Psoas muscle (tissue), 7 donors: ENCODE measurements at regions not wholly inside any gene's neighbourhood (a gene's known extent, or its start where the extent isn't known, plus 50 kb on each side); places are given as distances from the start of the nearest gene placed in this dataset.

ENCODE experiments used
- ATAC-seq, 4 donors: fragments of 200-7000 bp; cut with Tn5 transposase; one replicate each; pipeline ENCODE4 v1.9.1; 2020; ENCODE audit warnings: moderate library complexity in 3 of 4, mild to moderate bottlenecking in 2 of 4
- DNase-seq, 2 donors: peaks; one replicate each; pipeline ENCODE4 v3.0.0-alpha.2; 2020
- H3K27ac ChIP-seq: fragments of 200-600 bp; one replicate; pipeline ENCODE4 v1.8.0; 2022
- H3K27me3 ChIP-seq, 3 donors: fragments of 200-600 bp in 1 of 3; one replicate each; pipeline versions ENCODE4 v1.6.1 to v1.8.0; 2013 to 2022; ENCODE audit warnings: low read length in 2 of 3, mild to moderate bottlenecking in 2 of 3, moderate library complexity in 1 of 3; ENCODE audit not compliant: insufficient read depth in 3 of 3
- H3K36me3 ChIP-seq, 2 donors: fragments of 200-600 bp in 1 of 2; one replicate each; pipeline versions ENCODE4 v1.6.1 to v1.8.0; 2013 to 2022; ENCODE audit warnings: low read depth in 1 of 2, mild to moderate bottlenecking in 1 of 2, moderate library complexity in 1 of 2; ENCODE audit not compliant: insufficient read depth in 1 of 2
- H3K4me1 ChIP-seq: fragments of 200-600 bp; one replicate; pipeline ENCODE4 v1.8.0; 2022
- H3K4me3 ChIP-seq: fragments of 200-600 bp; one replicate; pipeline ENCODE4 v1.8.0; 2022; ENCODE audit warnings: mild to moderate bottlenecking
- H3K9me3 ChIP-seq: fragments of 200-600 bp; one replicate; pipeline ENCODE4 v1.8.0; 2022
- CTCF ChIP-seq: fragments of 200-600 bp; IDR thresholded peaks from one replicate; pipeline ENCODE4 v1.8.0; 2022; ENCODE audit warnings: antibody characterized with exemption
- WGBS, 3 donors: extraction: QIAGEN DNeasy Blood & Tissue Kit; methylation state at CpG; one replicate each; pipeline versions ENCODE4 v1.1.6 to v1.1.7; 2013; 5-methylcytosine and 5-hydroxymethylcytosine counted together
- intact Hi-C, 2 donors: fragments of 100-400 bp; cut with DNase I; formaldehyde crosslinking; loops; one replicate each; pipeline versions ENCODE4 v1.11.0 to v1.14.2; 2022
- donor health status: healthy with polysubstance abuse.
- donor health status: DM: no; HTN: no; CAD: no; lungs with moderate emphysema.
- donor health status: Bipolar disorder and iron deficiency.
- donor health status: healthy.
- donor health status: DM: yes; HTN: yes; CAD: no.
- donor health status: DM: no; HTN: no; CAD: no.
- donor health status: DM: yes; HTN: yes; CAD: no.

DNA sequence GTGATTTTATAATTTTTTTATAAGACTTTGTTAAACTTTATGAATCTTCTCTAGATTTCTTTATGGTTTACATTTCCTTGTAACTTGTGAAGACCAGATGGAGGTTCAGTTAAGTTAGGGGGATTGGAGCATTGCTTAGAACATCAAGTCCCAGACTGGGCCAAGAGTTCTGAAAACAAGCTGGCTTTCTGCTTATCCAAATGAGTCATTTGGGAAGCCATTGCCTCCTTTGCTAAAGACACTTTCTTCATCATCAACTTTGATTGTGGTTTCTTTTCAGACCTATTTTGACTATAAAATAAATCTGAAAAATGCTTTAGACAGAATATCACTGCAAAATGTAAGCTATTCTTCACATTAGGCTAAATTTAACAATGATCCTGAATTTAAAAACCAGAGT is 446.8 kb downstream of the USP25 start:
- intact Hi-C loops: no loop called here
- ATAC-seq: no peak
- no peaks in the 10 kb centered on the region for H3K36me3 ChIP-seq
- H3K27me3 ChIP-seq: no peaks in the 10 kb centered on the region
- H3K4me3 ChIP-seq: no peak overlapping the region
- DNase-seq: no peak
- H3K4me1 ChIP-seq: no peaks in the 10 kb centered on the region
- no peak for TF ChIP-seq CTCF
- no peaks in the 10 kb centered on the region for H3K9me3 ChIP-seq
- H3K27ac ChIP-seq: no peak overlapping the region

- H3K27me3 ChIP-seq: no peaks in the 10 kb centered on the region
- H3K9me3 ChIP-seq: no peaks in the 10 kb centered on the region
- ATAC-seq (no peak), DNase-seq (no peak)
- no peak for TF ChIP-seq CTCF
- WGBS, 3 donors: 72 to 73% (median 73%) methylated on average over 3 of the region's 3 CpGs
- no peaks in the 10 kb centered on the region for H3K36me3 ChIP-seq
- H3K4me3 ChIP-seq: no peak overlapping the region
- intact Hi-C loops: no loop called here
- H3K27ac ChIP-seq: no peak overlapping the region
- no peaks in the 10 kb centered on the region for H3K4me1 ChIP-seq
Observed at GRCh38 chr21:16177532-16177931, 447.8 kb downstream of the USP25 start.

GRCh38 chr21:16179773-16180172 is 450.0 kb downstream of the USP25 start:
- intact Hi-C loops: no loop called here
- WGBS, 3 donors: 65 to 78% (median 65%) methylated on average over 3 of the region's 3 CpGs

GRCh38 chr21:16180614-16181013 is 450.8 kb downstream of the USP25 start:
- no peak for ATAC-seq
- Histone ChIP-seq H3K4me3 (no peak overlapping the region), H3K36me3 (no peaks in the 10 kb centered on the region), H3K27me3 (no peaks in the 10 kb centered on the region), H3K9me3 (no peaks in the 10 kb centered on the region), H3K4me1 (no peaks in the 10 kb centered on the region), H3K27ac (no peak overlapping the region)
- TF ChIP-seq CTCF: no peak
- WGBS, 3 donors: 81 to 82% (median 82%) methylated on average over 3 of the region's 3 CpGs
- intact Hi-C loops: no loop called here
- no peak for DNase-seq

More at GRCh38 chr21:16179773-16180172, 450.0 kb downstream of the USP25 start:
- H3K9me3 ChIP-seq: no peaks in the 10 kb centered on the region
- ATAC-seq: no peak
- DNase-seq: no peak
- no peaks in the 10 kb centered on the region for H3K27me3 ChIP-seq
- H3K4me3 ChIP-seq: no peak overlapping the region
- no peaks in the 10 kb centered on the region for H3K4me1 ChIP-seq
- no peaks in the 10 kb centered on the region for H3K36me3 ChIP-seq
- H3K27ac ChIP-seq: no peak overlapping the region
- TF ChIP-seq CTCF: no peak

GRCh38 chr21:16181018-16181417 is 451.2 kb downstream of the USP25 start:
- WGBS, 3 donors: 69 to 72% (median 71%) methylated on average over 3 of the region's 3 CpGs
- no peak for TF ChIP-seq CTCF
- H3K4me3 ChIP-seq: no peak overlapping the region
- H3K27ac ChIP-seq: no peak overlapping the region
- ATAC-seq (no peak), DNase-seq (no peak)
- no peaks in the 10 kb centered on the region for H3K4me1 ChIP-seq
- intact Hi-C loops: no loop called here
- H3K36me3 ChIP-seq: no peaks in the 10 kb centered on the region
- H3K27me3 ChIP-seq: no peaks in the 10 kb centered on the region
- H3K9me3 ChIP-seq: no peaks in the 10 kb centered on the region
